COR-L47 (cell line): ENCODE measurements at regions not wholly inside any gene's neighbourhood (a gene's known extent, or its start where the extent isn't known, plus 50 kb on each side); places are given as distances from the start of the nearest gene placed in this dataset.

Source experiments
- DNase-seq: peaks from one replicate; lab custom pipeline; 2025; lab: John Stamatoyannopoulos, UW

DNA sequence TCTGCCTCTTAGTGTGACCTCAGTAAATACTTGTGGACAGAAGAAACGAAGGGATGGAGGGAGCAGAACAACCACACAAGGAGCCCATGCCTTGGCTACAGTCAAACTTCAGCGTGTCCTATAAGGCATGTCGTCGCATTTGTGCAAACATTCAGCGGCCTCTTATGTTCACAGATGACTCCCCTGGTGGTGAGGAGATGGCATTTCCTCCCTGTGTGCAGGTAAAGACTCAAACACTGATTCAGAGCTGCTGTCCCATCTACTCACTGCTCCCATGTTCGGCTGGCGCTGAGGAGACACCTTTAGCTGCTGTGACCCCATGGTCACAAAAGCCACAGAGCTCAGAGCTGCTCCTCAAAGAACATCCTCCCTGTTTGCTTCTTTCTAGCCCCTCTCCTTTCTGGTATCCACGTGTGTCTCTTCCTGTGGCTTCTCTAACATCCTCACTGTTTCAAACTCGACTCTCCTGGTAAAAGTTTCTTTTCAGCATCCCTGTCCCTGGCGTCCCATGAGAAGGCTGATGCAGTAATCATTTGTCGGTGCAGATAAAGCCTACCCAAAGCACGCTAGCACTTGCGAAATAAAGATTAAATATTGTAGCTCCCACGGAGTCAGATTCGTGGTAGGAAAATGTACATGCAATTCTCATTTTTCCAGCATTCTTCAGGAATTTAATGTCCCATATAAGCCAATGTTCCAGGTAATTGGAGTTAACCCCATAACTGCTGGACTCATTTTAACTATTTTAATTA lies 124.9 kb upstream of the NEBL start:
- DNase-seq: no peak

DNA sequence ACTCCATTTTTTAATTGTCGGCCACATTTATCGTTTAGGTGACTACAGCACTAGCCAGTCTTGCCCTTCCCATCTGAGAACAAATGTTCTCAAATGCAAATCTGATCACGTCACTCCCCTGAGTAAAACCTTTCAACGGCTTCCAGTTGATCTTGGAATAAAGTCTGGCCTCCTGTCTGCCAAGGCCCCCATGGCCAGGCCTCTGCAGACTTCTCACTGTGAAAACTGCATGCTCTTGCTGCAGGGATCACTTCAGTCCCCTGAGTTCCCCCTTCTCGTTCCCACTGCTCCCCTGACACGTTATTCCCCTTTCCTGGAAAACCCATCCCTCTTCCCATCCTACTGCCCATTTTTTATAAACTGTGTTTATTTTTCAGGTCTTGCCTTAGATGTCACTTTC lies 124.1 kb upstream of the NEBL start:
- DNase-seq: no peak

DNA sequence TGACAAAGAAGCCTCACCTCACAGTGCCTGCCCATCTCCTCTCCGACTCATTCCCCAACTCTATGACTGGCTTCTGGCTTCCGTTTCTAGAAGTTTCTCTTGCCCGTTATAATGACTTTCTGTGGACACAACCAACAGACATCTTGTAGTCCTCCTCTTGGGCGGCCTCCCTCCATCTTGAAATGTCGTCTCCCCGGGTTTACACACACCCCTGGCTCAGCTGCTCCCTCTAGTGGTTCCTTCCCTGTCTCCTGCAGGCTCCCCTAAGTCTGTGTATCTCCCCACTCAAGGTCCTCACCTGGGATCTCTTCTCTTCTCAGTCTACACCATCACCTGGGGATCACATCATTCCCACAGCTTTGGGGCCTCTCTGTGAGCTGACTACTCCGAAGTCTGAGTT lies 123.4 kb upstream of the NEBL start:
- peak; percentile 9 for DNase-seq

DNA sequence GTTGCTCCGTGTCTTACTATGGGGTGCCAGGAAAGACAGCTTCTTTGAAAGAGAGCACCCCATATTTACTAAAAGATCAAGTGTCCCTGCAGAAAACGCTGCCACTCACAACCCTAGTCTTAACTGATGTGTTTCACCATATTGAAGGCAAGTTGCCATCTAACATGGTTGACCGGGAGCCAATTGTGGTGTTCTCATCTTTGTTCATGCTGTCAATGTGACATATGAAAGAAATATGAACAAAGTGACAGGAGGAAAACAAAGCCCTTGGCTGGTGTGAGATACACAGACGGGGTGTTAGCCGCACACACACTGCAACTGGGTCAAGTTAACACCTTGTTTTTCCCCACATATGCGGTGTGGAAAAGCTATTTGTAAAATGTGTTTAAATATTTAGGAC lies 122.3 kb upstream of the NEBL start:
- no peak for DNase-seq

DNA sequence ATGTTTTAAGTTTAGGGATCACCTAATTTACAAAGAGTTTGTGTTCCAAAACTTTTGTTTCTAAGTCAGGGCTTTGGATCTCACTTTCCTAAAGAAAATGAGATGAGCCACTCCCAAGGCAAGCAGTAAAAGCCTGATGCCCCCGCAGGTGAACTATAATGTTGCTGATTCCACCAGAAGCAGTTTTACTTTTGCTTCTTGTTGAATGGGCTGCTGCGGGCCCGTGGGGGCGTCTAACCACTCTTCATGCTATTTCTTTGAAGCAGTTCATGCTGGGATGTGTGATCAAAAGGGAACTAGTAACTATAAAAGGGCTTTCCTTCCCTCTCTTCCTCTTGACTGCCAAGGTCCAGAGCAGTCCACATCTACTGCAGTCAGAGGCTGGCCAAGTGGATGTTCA lies 118.7 kb upstream of the NEBL start:
- no peak for DNase-seq

DNA sequence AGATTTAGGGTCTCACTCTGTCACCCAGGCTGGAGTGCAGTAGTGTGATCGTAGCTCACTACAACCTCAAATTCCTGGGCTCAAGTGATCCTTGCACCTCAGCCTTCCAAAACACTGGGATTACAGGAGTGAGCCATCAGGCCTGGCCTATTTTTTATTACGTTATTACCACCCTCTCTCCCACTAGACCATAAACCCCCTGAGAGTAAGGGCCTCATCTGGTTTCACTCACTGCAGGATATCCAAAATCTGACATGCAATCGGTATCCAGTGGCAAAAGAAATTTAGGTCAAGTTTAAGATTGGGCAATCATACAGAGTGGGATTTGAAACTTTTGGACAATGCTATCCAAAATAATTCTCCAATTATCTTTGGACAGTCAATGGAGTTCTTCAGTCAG lies 117.0 kb upstream of the NEBL start:
- no peak for DNase-seq

DNA sequence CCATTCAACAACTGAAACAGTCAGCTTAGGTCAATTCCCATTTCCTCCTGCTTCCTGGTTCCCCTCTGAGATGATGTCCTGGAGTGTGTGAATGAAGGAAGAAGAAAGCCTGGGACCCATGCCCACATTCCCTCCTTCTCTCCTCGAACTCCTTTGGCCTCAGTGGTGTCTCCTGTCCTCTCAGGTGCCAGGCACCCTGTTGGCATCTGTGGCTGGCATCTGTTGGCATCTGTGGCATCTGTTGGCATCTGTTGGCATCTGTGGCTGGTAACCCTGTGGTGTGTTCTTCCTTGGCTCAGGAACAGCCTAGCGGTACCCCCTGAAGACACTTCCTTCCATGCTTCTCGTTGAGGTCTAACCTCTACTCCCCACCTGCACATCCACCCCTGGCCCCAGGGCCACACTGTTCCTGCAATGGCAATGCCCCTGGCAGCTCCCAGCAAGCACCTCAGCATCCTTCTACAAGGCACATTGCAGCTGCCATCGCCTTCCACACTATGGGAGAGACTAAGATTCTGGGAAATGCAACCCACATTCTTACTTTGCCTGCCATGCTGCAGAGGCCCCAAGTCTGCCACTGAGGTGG lies 114.4 kb upstream of the NEBL start:
- DNase-seq: no peak

DNA sequence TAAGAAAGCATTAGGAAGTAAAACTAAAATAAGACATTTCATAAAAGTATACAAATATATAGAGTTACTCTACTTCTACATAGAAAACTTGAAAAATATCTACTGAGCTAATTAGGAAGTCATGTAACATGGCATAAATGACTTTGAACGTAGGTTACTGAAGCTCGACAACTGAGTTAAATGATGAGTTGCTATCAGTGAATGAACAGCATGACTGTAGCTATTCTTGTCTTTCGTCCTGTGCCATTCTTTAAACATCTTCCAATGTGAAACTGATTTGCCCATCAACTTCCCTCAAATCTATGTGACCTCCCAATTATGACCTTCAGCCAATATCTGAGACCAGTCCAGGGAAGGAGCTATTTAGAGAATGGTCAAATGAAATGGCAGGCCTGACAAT lies 113.5 kb upstream of the NEBL start:
- DNase-seq: no peak

DNA sequence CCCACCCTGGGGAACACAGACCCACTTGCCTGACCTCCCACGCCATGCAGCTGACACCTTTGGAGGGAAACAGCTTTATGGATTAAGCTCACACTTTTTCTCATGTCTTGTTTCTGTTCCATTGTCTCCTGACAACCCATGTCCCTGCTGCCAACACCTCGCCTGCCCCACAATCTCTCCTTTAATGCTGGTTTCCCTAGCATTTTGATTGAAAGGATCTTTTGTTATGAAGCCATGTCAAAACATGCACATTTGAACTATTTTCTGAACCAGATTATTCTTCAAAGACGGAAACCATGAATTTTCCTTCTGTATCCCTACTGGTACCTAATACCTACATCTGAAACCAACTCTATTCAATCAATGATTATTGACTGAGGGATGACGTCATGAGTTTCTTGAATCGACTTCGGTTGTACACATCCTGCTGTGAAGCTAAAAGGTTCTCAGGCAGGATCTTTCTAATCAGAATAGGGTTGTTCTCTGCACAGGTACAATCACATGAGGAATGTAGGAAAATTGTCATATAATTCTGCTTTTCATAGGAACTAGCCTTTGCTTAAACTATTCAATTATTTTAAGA lies 106.2 kb upstream of the NEBL start:
- no peak for DNase-seq

DNA sequence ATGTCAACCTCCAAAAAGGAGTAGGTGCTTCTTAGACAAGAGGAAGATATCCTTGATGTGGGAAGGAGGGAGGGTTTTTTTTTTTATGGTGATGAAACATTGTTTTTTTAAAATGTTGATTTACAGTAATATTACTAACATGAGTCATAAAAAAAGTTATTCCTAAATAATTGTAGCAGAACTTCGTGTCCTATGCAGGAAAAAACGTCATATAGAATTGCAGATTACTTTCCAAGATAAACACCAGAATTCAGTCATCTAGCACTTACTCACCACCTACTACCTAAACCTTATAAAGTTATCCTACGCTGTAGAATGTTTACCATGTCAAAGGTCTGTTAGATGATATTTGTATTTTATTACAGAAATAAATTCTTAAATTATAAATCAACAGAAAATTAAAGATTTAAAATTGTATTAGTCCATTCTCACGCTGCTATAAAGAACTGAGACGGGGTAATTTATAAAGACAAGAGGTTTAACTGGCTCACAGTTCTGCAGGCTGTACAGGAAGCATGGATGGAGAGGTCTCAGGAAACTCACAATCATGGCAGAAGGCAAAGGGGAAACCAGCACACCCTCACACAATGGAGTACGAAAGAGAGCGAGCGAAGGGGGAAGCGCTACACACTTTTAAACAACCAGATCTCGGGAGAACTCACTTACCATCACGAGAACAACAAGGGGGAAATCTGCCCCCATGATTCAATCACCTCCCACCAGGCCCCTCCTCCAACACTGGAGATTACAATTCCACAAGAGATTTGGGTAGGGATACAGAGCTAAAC lies 105.2 kb upstream of the NEBL start:
- no peak for DNase-seq

DNA sequence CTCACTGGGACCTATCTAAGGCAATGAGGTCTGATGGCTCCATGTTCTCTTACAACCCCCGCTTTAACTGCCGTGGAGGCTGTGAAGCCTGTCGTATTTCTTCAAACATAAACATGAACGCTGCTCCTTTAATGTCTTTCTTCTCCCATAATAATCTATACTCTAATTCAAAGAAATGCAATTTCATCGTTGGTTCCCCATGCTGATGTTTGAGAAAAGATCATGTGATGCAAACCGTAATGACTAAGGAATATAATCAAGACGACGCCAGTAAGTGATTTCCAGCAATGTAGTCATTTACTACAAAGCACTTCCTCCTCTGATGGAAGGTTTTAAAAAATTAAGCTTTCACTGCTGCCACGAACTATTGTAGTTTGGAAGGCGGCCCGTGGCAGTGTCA lies 102.6 kb upstream of the NEBL start:
- no peak for DNase-seq

DNA sequence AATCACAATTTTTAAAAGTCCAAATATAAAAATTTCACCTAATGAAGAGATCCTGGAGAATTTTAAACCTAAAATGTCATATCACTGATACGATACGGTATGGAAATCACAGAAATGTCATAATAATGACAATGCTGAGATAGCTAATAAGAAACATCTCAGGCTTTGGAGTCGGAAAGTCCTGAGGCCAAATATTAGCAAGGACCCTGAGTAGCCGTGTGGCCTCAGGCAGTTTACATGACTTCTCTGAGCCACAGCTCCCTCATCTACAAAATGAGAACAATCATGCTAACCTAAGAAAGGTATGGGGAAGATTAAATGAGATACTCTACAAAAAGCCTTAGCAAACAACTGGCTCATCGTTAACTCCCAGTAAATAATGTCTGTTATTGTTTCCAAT lies 100.9 kb upstream of the NEBL start:
- no peak for DNase-seq

DNA sequence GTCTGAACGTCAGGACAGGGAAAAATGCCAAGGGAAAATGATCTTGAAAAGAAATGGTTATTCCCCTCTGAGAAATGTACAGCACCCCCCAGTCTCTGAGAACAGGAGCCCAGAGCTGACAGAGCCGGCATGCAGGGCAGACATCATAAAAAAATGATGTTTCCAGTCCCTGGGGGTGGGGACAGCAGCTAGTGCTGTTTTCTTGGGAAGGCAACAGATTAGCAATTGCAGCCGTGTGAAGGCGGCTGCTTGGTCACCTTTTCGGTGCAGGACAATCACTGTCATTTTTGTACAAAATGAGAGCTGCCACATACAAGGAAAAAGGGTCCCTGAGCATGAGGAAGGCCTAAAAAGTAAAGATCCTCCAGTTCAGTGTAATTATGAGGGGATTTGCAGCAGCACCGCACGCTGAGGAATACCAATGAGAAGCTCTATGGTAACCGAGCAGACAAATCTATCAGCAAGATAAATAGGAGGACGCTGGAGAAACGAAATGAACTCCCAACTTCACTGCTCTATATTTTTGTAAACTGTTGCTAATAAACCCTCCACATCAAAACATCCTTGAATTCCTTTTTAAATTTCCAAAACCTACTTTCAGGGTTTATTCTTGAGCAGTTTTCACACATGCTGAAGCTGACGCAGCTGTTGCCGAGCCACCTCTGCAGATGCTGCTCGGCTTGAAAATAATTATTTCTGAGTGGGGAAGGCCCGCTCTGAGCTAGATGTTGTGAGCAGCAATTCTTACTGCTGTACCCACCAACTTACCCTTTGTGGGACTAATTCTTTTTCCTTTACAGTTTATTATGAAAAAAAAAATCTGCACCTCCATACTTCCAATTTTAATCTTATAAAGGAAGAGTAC lies 98.2 kb upstream of the NEBL start:
- no peak for DNase-seq

DNA sequence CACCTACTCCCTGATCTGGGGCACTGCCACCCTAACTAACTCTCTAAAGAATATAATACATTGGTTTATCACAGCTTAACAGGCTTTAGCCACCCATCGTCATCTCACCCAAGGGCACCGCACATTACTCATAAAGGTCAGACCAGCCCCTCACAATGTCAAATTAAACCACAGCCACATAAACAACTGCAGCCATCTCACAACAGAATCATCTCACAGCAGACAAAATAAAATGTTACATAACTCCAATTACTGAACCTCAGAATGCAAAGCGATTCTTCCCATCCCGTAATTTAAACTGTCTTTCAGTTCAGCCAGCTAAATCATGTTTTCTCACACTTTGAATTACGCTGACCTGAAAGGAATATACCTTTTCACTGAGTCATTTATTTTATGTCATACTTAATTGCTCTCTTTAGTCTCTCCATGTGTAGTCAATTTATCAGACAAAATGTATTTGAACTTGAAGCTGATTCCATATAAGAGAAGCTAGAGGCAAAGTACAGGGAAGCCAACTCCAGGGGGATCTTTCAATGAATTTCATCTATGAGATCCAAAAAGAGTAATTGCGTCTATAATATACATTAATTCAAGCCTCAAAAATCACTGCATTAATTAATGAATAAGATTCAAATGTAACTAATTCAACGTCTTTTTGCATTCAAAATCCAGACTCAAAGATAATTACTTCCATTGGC lies 96.9 kb upstream of the NEBL start:
- DNase-seq: no peak

DNA sequence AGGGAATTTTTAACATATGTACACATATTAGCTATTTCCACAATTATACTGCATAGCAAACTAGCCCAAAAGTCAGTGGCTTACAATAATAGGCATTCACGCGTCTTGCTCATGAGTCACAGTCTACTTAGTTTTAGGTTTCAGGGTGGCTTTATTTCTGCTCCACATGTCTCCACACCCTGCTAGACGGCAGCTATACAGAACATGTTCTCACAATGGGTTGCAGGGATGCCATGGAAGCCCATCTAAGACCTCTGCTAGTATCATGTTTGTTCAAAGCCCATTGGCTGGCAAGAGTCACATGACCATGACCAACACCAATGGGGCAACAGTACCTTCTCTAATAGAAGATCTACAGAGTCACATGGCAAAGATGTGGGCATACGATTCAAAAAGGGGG lies 96.3 kb upstream of the NEBL start:
- no peak for DNase-seq

DNA sequence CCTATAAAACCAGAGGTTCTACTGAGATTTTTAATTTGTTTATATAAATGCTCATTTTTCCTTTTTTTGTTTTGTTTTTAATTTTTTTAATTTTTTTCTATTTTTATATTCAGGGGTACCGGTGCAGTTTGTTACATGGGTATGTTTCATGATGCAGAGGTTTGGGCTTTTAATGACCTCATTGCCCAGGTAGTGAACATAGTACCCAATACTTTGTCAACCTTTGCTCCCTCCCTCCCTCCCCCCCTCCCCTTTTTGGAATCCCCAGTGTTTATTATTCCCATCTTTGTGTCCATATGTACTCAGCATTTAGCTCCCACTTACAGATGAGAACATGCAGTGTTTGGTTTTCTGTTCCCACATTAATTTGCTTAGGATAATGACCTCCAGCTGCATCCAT lies 94.4 kb upstream of the NEBL start:
- no peak for DNase-seq

DNA sequence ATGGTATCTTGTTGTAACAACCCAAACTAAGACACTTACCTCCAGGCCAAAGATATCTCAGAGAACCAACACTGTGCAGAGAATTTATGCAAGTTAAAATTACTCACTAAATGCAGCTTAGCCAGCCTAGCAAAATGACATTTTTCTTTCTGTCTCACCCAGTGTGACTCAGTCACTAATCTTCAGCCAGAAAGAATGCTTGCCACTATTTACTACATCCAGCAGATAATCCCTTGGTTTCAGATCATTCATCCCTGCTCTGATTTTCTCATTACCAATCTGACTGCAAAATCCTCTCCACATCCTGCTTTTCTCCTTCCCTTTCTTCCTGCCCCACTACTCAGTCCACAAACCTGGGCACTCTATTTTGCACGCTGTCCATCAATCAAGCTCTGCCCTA lies 93.5 kb upstream of the NEBL start:
- no peak for DNase-seq

DNA sequence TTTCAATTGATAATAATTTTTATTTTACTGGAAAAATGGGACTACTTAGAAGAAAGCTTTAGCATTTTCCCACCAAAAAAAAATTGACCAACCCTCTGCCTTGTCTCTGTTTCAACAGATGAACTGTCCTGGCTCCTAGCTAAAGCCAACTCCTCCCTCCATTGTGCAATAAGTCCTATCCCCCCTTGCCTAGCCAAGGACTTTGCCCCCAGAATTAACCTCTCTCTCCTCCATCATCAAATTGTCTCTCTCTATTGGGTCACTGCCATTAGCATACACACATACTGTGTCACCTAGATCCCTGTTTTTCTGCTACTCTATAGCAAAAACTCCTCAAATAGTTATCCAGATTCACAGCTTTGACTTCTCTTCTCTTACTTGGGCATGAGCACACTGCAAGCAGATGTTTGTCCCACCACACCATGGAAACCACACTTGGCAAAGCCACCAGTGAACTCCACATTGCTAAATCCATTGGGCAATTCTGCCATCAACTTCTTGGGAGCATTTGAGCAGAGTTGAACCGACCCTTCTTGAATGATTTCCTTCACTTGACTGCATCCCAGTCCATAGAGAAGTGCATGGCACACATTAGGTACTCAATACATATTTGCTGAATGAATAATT lies 91.4 kb upstream of the NEBL start:
- no peak for DNase-seq

DNA sequence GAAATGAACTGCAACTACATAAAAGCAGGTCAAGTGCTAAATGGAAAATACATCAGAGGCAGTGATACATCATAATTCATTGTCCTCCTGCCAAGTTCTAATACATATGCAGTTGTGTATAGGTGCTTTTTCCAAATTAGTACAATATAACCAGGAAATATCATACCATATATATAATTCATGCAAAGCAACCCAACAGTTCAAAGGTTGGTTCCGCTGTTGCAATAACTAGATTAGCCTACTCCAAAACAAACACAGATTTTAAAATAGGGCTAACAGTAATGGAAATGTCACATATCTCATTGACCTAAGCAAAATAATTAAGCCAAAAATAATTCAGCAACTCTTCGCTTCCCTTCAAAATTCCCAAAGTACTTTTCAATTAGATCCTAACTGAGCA lies 88.9 kb upstream of the NEBL start:
- no peak for DNase-seq

DNA sequence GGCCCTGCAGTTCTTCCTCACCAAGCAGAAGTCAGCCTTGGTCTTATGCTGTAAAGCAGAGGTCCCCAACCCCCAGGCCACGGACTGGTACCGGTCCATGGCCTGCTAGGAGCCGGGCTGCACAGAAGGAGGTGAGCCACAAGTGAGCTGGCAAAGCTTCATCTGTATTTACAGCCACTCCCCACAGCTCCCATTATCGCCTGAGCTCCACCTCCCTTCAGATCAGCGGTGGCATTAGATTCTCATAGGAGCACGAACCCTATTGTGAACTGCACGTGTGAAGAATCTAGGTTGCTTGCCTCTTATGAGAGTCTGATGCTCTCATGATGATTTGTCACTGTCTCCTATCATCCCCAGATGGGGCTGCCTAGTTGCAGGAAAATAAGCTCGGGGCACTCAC lies 87.6 kb upstream of the NEBL start:
- DNase-seq: no peak

DNA sequence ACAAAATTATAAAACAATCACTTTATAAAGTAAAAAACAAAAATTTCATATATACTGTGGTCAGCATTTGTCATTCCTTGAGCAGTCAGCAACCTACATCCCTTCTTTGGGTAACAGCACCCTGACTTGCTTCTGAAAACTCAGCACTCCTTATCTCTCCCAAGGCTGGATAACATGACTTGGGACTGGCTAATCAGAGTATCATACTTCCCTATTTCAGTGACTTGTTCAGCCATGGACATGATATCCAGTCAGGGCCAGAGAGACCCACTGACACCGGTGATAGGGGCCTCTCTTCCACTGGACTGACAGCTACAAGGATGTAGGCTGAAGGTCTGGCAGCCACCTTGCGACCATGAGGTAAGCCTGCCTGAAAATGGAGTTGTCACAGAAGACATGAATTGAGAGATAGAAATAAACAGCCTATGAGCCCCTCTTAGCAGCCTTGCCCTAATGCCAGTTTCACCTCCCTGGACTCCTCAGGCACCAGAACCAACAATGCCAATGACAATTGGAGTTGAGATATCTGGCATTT lies 84.4 kb upstream of the NEBL start:
- no peak for DNase-seq
